Keratinocyte (primary cell): ENCODE measurements at regions not wholly inside any gene's neighbourhood (a gene's known extent, or its start where the extent isn't known, plus 50 kb on each side); places are given as distances from the start of the nearest gene placed in this dataset.

ENCODE experiments used
- DNase-seq: peaks from one replicate; pipeline ENCODE4 v3.0.0-alpha.2; 2011; ENCODE audit warnings: low read depth, missing footprints, low spot score
- FAIRE-seq: peaks from 2 replicates; lab custom pipeline; 2011; peaks lifted over from hg19 to GRCh38; lab: Jason Lieb, UNC
- H2AFZ ChIP-seq: 2 replicates; pipeline ENCODE4 v1.6.0; 2012; ENCODE audit warnings: low read length, control low read depth, inconsistent platforms; ENCODE audit not compliant: control insufficient read depth
- H3K27ac ChIP-seq: 2 replicates; pipeline ENCODE4 v1.5.1; 2011; ENCODE audit warnings: low read length; ENCODE audit not compliant: control insufficient read depth, insufficient read depth
- H3K27me3 ChIP-seq: 3 replicates; pipeline ENCODE4 v1.6.0; 2011; ENCODE audit warnings: low read length; ENCODE audit not compliant: control insufficient read depth, insufficient read depth; ENCODE audit errors: extremely low read depth
- H3K36me3 ChIP-seq, 2 experiments: 2 replicates in 1 of 2; 3 replicates in 1 of 2; pipeline ENCODE4 v1.5.1; 2011; ENCODE audit warnings: low read length in 2 of 2, mild to moderate bottlenecking in 1 of 2; ENCODE audit not compliant: control insufficient read depth in 2 of 2, insufficient read depth in 2 of 2; ENCODE audit errors: extremely low read depth in 1 of 2
- H3K4me1 ChIP-seq: 3 replicates; pipeline ENCODE4 v1.5.1; 2011; ENCODE audit warnings: low read length; ENCODE audit not compliant: control insufficient read depth, insufficient read depth; ENCODE audit errors: extremely low read depth
- H3K4me2 ChIP-seq: 3 replicates; pipeline ENCODE4 v1.6.0; 2011; ENCODE audit warnings: low read depth, low read length; ENCODE audit not compliant: control insufficient read depth, insufficient read depth; ENCODE audit errors: extremely low read depth
- H3K4me3 ChIP-seq, 3 experiments: fragments of 200-600 bp in 1 of 3; sonication (generic) in 1 of 3; 2 replicates in 2 of 3; 3 replicates in 1 of 3; pipeline ENCODE4 v1.5.1; 2011 to 2016; ENCODE audit warnings: low read length in 3 of 3, mild to moderate bottlenecking in 3 of 3, control low read depth in 2 of 3, inconsistent platforms in 1 of 3, low read depth in 1 of 3, mixed read lengths in 1 of 3, mixed run types in 1 of 3, moderate library complexity in 1 of 3; ENCODE audit not compliant: control insufficient read depth in 2 of 3, insufficient read depth in 2 of 3; ENCODE audit errors: extremely low read depth in 1 of 3
- H3K79me2 ChIP-seq: 2 replicates; pipeline ENCODE4 v1.6.0; 2012; ENCODE audit warnings: low read length; ENCODE audit not compliant: control insufficient read depth, insufficient read depth
- H3K9ac ChIP-seq: 3 replicates; pipeline ENCODE4 v1.6.0; 2011; ENCODE audit warnings: low read length; ENCODE audit not compliant: control insufficient read depth, insufficient read depth; ENCODE audit errors: extremely low read depth
- H3K9me1 ChIP-seq: 3 replicates; pipeline ENCODE4 v1.6.0; 2011; ENCODE audit warnings: low read length; ENCODE audit not compliant: control insufficient read depth, insufficient read depth; ENCODE audit errors: extremely low read depth
- H3K9me3 ChIP-seq: 2 replicates; pipeline ENCODE4 v1.5.1; 2012; ENCODE audit warnings: low read depth, low read length; ENCODE audit not compliant: control insufficient read depth
- H4K20me1 ChIP-seq: 3 replicates; pipeline ENCODE4 v1.6.0; 2011; ENCODE audit warnings: low read length; ENCODE audit not compliant: control insufficient read depth, insufficient read depth; ENCODE audit errors: extremely low read depth
- CTCF ChIP-seq, 3 experiments: IDR thresholded peaks in 1 of 3; conservative IDR thresholded peaks in 1 of 3; optimal IDR thresholded peaks in 1 of 3; 2 replicates in 2 of 3; 3 replicates in 1 of 3; pipeline versions ENCODE3 to v1.5.1; 2011; ENCODE audit warnings: low read length in 3 of 3, mild to moderate bottlenecking in 3 of 3, moderate library complexity in 2 of 3, control low read depth in 1 of 3, inconsistent platforms in 1 of 3; ENCODE audit not compliant: insufficient read depth in 2 of 3; ENCODE audit errors: extremely low read depth in 1 of 3
- EZH2 ChIP-seq: IDR thresholded peaks from one replicate; pipeline ENCODE4 v1.6.1; 2012; ENCODE audit warnings: inconsistent platforms, mild to moderate bottlenecking, low read length, moderate library complexity
- dilution Hi-C: fragments of 300-500 bp; cut with MboI; formaldehyde crosslinking; loops from one replicate; pipeline ENCODE4 v1.7.0; 2020; ENCODE audit warnings: low sequenced_read_pairs; ENCODE audit not compliant: extremely low pct_ligation_motif_present

- H4K20me1 ChIP-seq: no peaks in the 10 kb centered on the region
- FAIRE-seq (no peak), DNase-seq (no peak)
- no peak overlapping the region for H3K27ac ChIP-seq
- no peaks in the 10 kb centered on the region for H3K27me3 ChIP-seq
- TF ChIP-seq EZH2 (no peak), CTCF (optimal IDR thresholded peaks at IDR 0.05 in 1 of 3, IDR thresholded peaks at IDR 0.05 in 1 of 3, conservative IDR thresholded peaks at IDR 0.05 in 1 of 3; ENCODE audit: extremely low read depth in 1 of 3, insufficient read depth in 2 of 3, low read length in 3 of 3) (no peak)
- no peaks in the 10 kb centered on the region for H3K36me3 ChIP-seq
- H3K4me1 ChIP-seq: no peaks in the 10 kb centered on the region
- H2AFZ ChIP-seq: no peak overlapping the region
- no peaks in the 10 kb centered on the region for H3K9me3 ChIP-seq
- H3K9ac ChIP-seq: no peak overlapping the region
- H3K79me2 ChIP-seq: no peaks in the 10 kb centered on the region
- H3K4me2 ChIP-seq: no peak overlapping the region
- dilution Hi-C loops: no loop called here
- H3K9me1 ChIP-seq: no peaks in the 10 kb centered on the region
- no peak overlapping the region for H3K4me3 ChIP-seq
Measured at GRCh38 chr3:110493438-110494092, 578.1 kb upstream of the NECTIN3 start.

GRCh38 chr3:110494093-110494490 lies 577.5 kb upstream of the NECTIN3 start:
- no peaks in the 10 kb centered on the region for H3K9me3 ChIP-seq
- H3K36me3 ChIP-seq: no peaks in the 10 kb centered on the region
- no peak overlapping the region for H3K9ac ChIP-seq
- dilution Hi-C loops: no loop called here
- H3K4me3 ChIP-seq: no peak overlapping the region
- H4K20me1 ChIP-seq: no peaks in the 10 kb centered on the region
- H3K79me2 ChIP-seq: no peaks in the 10 kb centered on the region
- H3K4me1 ChIP-seq: no peaks in the 10 kb centered on the region
- H3K4me2 ChIP-seq: no peak overlapping the region
- H3K9me1 ChIP-seq: no peaks in the 10 kb centered on the region
- FAIRE-seq: no peak
- no peak overlapping the region for H2AFZ ChIP-seq
- H3K27me3 ChIP-seq: no peaks in the 10 kb centered on the region
- no peak for DNase-seq
- TF ChIP-seq EZH2 (no peak), CTCF (optimal IDR thresholded peaks at IDR 0.05 in 1 of 3, IDR thresholded peaks at IDR 0.05 in 1 of 3, conservative IDR thresholded peaks at IDR 0.05 in 1 of 3; ENCODE audit: extremely low read depth in 1 of 3, insufficient read depth in 2 of 3, low read length in 3 of 3) (no peak)
- no peak overlapping the region for H3K27ac ChIP-seq
